Upper lobe of left lung (tissue), 4 donors: ENCODE measurements at regions not wholly inside any gene's neighbourhood (a gene's known extent, or its start where the extent isn't known, plus 50 kb on each side); places are given as distances from the start of the nearest gene placed in this dataset.

Experiments used
- CTCF ChIP-seq, 6 experiments: fragments of 450-650 bp in 4 of 6; fragments of 200-600 bp in 2 of 6; sonication (generic) in 2 of 6; IDR thresholded peaks; one replicate each; pipeline ENCODE4 v1.5.1; 2016 to 2019; ENCODE audit warnings: antibody characterized with exemption in 6 of 6
- EP300 ChIP-seq, 4 donors: sonication (generic); formaldehyde crosslinking; IDR thresholded peaks; one replicate each; pipeline ENCODE4 v1.5.1; 2017; ENCODE audit warnings: antibody characterized with exemption in 4 of 4, control low read depth in 2 of 4
- POLR2A ChIP-seq, 4 donors: fragments of 450-650 bp; IDR thresholded peaks; one replicate each; pipeline ENCODE4 v1.5.1; 2016 to 2017; ENCODE audit warnings: antibody characterized with exemption in 4 of 4, mild to moderate bottlenecking in 2 of 4
- POLR2AphosphoS5 ChIP-seq, 2 donors: sonication (generic); formaldehyde crosslinking; IDR thresholded peaks; one replicate each; pipeline ENCODE4 v1.5.1; 2017; ENCODE audit warnings: antibody characterized with exemption in 2 of 2

DNA sequence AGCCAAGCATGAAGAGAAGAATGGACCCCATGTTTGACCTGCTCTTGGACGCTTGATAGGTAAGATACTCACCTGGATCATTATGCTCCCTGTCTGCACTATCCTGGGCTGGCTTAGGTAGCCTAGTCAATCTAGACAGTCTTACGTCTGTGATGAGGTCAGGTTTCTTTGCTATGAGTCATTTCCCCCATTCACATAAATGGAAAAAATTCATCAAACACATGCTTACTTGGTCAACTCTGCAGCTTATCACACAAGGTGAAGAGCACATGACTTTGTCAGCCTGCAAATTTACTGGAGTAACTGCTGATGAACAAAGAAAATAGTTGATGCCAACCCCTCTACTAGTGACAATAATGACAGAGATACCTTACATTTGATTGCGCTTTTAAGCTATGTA, 170.0 kb downstream of the NUFIP1 start:
- no peak for TF ChIP-seq POLR2A (IDR thresholded peaks at IDR 0.05)
- TF ChIP-seq POLR2AphosphoS5 (IDR thresholded peaks at IDR 0.05) = no peak
- no peak for TF ChIP-seq CTCF (IDR thresholded peaks at IDR 0.05)
- TF ChIP-seq EP300 (IDR thresholded peaks at IDR 0.05) = no peak
